IPS DF 6.9 (cell line): ENCODE measurements at regions not wholly inside any gene's neighbourhood (a gene's known extent, or its start where the extent isn't known, plus 50 kb on each side); places are given as distances from the start of the nearest gene placed in this dataset.

Experiments used
- DNase-seq: peaks from one replicate; pipeline ENCODE4 v3.0.0-alpha.2; 2013; ENCODE audit warnings: low read depth, low spot score
- H3K27ac ChIP-seq: one replicate; pipeline ENCODE4 v1.5.1; 2013; ENCODE audit warnings: low read length, control low read depth
- H3K27me3 ChIP-seq: 2 replicates; pipeline ENCODE4 v1.6.1; 2013; ENCODE audit warnings: mild to moderate bottlenecking, low read length; ENCODE audit not compliant: control insufficient read depth, insufficient read depth
- H3K36me3 ChIP-seq: 2 replicates; pipeline ENCODE4 v1.6.1; 2013; ENCODE audit warnings: low read length; ENCODE audit not compliant: control insufficient read depth, insufficient read depth
- H3K4me1 ChIP-seq: 2 replicates; pipeline ENCODE4 v1.6.1; 2013; ENCODE audit warnings: low read length; ENCODE audit not compliant: control insufficient read depth, insufficient read depth
- H3K4me3 ChIP-seq: 2 replicates; pipeline ENCODE4 v1.5.1; 2013; ENCODE audit warnings: mild to moderate bottlenecking, low read length
- H3K9me3 ChIP-seq: 2 replicates; pipeline ENCODE4 v1.6.1; 2013; ENCODE audit warnings: low read length, inconsistent platforms; ENCODE audit not compliant: control insufficient read depth, insufficient read depth
- WGBS: extraction: QIAGEN DNeasy Blood & Tissue Kit; methylation state at CpG from one replicate; pipeline ENCODE4 v1.1.7; 2013; ENCODE audit warnings: mixed read lengths, missing lambda C conversion rate; ENCODE audit not compliant: insufficient read length, insufficient coverage; 5-methylcytosine and 5-hydroxymethylcytosine counted together

GRCh38 chr9:131798246-131798645 is 58.4 kb upstream of the RAPGEF1 start:
- no peaks in the 10 kb centered on the region for H3K36me3 ChIP-seq
- H3K9me3 ChIP-seq: no peaks in the 10 kb centered on the region
- no peaks in the 10 kb centered on the region for H3K27me3 ChIP-seq
- no peak for DNase-seq
- no peak overlapping the region for H3K27ac ChIP-seq
- H3K4me1 ChIP-seq: peaks cover 2% of the 10 kb centered on the region
- no peak overlapping the region for H3K4me3 ChIP-seq
- WGBS: no CpG with 5 or more reads among the region's 7 CpGs

DNA sequence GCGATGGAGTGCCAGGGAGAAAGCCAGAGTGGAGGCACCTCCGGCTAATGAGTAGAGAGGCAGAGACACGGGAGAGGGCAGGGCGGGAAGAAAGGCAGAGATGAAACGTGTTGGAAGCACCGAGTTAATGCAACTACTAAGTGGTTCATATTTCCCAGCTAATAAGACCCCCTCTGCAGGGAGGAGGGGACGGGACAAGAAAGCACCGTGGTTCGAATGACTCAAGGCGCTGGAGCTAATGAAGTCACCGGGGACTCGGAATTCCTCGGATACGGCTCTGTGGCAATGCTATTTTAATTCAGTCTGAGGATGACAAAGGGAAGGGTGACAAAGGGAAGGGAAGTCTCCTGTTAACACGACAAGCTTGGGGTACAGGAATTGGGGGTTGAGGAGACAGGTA is 54.5 kb upstream of the RAPGEF1 start:
- no peak for DNase-seq
- WGBS: no CpG with 5 or more reads among the region's 15 CpGs
- Histone ChIP-seq H3K36me3 (no peaks in the 10 kb centered on the region), H3K9me3 (no peaks in the 10 kb centered on the region), H3K4me3 (no peak overlapping the region), H3K27ac (no peak overlapping the region), H3K4me1 (peaks cover 2% of the 10 kb centered on the region), H3K27me3 (no peaks in the 10 kb centered on the region)

DNA sequence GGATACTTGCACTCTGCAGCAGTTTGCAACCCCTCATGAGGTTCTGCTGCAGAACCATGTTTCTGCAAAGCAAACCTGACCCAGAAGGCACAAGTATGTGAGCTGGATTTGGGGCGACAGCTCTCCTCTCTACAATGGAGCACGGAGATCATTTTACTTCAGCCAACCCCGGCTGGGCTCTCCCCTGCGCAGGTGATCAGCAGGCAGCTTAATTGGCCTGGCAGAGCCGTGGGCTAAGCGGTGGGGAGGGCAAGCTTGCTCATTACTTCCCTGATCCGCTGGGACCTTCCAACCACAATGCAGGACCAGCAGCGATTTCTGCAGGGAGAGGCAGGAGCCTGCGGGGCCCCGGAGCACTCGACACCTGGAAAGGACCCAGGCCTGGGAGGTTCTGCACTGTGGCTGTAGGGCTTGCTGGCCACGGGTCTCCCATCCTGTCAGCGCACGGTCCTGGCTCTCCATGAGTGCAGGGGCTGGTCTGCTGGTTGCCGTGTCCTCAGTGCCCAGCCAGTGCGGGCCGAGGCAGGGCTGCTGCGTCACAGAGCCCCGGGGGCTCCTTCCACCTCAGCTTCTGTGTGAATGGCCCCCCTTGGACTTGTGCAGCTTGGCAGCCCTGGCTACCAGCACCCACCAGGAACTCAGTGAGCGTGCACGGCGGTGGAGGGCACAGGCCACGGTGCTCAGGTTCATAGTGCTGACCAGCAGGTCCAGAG is 51.8 kb upstream of the RAPGEF1 start:
- Histone ChIP-seq H3K27ac (no peak overlapping the region), H3K9me3 (no peaks in the 10 kb centered on the region), H3K36me3 (no peaks in the 10 kb centered on the region), H3K4me1 (peaks cover 5% of the 10 kb centered on the region), H3K4me3 (no peak overlapping the region), H3K27me3 (no peaks in the 10 kb centered on the region)
- DNase-seq: no peak
- no CpG with 5 or more reads among the region's 23 CpGs for WGBS
